ENCODE measurements at regions not wholly inside any gene's neighbourhood (a gene's known extent, or its start where the extent isn't known, plus 50 kb on each side); places are given as distances from the start of the nearest gene placed in this dataset.
A peak's percentile ranks its signal among the peaks of the same experiment; 100 is the strongest.

DNA sequence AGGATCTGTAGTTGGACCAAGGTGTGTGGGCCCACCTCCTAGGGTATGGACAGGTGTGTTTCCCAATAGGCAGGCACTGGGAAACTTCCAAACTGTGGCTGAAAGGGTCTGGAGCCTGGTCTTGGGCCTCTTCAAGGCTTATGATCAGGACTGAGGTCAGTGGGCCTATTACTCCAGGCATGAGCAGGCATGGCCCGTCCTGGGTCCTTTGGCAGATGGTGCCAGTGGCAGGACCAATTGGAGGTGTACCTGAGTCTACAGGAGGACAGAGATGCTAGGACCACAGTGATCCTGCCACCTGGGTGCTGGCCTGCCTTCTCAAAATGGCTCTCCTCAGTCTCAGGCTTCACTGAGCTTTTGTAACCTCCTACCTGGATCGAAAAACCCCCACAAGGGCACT is 95.4 kb downstream of the RAB18 start:
- DNase-seq (ENCODE audit: low read depth) = no peak

DNA sequence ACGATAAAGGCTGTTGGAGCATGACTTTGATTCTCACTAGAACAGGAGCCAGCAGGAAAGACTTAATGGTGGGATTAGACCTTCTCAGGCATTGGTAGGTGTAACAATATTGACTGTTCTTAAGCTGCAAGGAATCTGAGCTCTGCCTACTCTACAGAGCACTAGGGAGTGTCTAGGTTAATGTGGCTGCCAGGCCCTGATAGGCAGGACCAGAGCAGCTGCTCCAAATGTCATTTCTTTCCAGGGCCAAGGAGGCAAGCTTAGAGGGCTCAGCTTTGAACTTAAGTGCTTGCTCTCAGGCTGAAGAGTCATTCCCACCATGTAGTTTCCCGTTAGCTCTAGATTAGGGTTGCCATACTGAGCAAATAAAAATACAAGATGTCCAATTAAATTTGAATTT is 96.8 kb downstream of the RAB18 start:
- no peak for DNase-seq (ENCODE audit: low read depth)

DNA sequence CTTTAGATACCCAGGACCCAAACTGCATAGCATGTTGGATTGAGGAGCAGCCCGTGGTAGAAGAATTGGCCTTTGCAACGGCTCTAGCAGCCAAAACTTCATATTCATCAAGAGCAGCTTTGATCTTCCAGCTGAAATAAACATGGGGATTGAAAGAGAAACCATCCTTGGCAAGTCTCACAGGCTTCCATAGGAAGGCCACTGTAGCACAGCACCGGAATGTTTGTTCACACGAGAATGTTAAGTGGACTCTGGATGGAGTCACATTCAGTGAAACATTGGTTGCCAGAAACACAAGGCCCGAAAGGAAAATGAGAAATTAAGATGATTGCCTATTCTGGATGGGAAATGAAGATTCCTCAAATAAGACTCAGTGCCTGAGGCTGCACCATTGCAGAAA is 97.4 kb downstream of the RAB18 start:
- DNase-seq (ENCODE audit: low read depth) = no peak

DNA sequence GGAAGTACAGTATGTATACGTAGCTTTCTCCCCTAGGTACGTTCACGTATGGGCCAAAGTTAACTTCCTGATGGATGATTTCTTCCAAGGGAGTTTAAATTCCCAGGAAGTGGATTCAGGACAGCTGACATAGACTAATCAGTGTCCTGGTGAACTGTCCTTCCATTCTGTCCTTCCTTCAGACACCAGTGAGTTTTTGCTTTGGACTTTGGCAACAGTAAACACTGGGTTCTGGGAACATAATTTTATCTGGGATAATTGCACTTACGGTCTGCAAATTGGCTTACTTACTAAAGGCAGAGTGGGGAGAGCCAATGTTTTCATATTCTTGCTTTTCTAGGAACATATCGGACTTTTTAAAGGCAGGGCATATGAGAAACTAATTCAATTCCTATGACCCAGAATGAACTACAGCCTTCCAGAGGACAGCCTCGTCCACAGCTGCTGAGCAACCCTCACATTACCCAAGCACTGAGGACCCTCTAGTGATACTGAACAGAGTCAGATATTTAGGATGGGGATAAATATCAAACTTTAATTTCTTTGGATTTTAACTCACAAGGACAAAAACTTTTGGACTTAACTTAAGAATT is 97.9 kb downstream of the RAB18 start:
- no peak for DNase-seq (ENCODE audit: low read depth)

DNA sequence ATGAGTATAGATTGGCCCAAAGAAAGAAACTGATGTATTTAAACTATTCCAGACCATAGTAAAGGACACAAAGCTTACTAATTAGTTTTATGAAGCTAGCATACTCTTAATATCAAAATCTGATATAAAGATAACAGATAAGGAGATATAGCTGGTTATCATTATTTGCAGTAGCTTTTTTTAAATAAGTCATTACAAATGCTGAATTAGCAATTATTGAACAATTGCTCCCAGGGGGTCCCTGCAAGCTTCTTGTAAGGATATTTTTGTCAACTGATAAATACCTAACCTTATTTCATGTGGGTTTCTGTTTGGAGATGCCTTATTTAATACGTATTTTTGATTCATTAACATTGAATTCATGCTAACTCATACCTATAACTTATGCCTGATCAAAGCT is 99.0 kb downstream of the RAB18 start:
- no peak for DNase-seq (ENCODE audit: low read depth)

DNA sequence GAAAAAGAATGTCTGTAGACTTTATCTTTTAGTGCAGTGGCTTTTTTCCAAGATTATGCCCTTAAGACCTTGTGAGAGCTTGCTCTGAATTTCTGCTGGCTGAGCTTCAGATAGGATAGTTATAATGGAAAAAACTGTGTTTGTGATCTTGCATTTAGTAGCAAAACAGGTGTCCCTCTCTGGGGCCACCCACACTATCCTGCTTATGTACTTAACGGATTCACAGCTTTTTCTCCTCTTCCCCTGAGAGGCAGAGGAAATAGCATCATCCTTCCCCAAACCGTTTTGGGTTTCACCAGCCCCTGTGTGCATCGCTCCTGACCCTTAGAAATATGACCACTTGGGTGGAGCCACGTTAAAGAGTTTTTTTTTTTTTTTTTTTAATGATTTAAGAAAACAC is 101.2 kb downstream of the RAB18 start:
- no peak for DNase-seq (ENCODE audit: low read depth)

DNA sequence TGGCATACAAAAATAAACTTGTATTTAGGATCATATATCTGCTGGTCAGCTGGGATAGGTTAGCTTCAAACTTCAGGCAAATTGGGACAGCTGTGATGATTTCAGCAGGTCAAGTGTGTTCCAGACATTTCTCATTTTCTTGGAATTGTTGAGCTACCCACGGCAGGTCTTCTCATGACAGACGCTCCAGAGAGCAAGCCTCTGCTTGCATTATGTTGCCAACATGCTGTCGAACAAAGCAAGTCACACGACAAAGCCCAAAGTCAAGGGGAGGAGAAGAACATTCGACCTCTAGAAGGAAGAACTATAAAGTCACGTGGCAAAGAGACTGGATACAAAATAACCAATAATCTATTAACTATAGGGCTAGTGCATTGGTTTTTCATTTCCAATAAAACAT is 103.5 kb downstream of the RAB18 start:
- DNase-seq (ENCODE audit: low read depth) = no peak

DNA sequence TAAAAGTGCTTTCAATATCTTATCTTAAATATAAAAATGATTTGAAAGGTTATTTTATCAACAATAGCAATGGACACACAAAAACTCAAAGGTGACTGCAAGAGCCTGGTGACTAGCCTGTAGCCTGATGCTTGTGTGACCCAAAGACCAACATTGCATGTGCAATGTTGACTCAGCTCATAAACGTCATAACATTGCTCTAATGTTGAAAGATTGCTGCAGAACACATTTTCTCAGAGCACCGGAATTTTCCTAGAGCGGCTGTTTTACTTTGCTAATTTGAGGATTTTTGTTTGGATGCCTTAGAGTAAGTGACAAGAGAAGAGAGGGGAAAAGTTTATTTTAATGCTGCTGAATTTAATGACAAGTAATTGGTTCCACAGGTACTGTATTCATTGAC is 107.1 kb downstream of the RAB18 start:
- DNase-seq (ENCODE audit: low read depth) = no peak

DNA sequence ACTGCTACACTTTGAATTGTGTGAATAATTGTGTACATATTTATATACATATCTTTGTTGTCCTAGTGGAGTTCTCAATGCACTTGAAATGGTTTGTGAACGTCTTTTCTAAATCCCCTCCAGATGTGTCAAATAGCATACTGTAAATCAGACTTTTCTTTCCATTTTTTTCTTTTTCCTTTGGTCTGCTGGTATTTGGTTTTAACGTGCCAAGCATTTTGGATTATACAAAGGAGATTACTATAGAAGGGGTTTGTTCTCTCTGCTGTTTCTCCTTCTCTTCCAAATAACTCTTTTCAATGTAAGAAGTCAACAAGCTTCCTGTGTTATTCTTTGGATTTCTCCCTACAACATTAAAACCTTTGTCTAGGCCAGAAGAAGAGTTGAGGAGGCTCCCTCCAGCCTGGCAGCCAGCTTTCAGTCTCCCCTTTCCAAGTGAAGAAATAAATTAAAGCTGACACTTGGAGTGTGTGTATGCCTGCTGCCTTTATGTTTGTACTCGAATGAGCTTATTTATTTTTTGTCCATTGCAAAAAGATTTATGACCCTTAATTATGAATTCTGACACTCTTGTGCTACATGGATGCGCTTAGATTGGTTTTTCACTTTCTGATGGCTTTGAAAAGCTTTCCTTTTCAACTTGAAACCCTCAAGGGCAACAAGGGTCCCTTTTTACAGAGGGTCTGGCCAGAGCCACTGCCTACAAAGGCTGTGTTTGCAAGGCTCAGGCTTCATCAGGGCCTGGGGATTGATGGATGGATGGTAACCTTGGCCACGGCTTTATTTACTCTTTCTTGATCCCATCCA is 107.8 kb downstream of the RAB18 start:
- DNase-seq (ENCODE audit: low read depth) = no peak

DNA sequence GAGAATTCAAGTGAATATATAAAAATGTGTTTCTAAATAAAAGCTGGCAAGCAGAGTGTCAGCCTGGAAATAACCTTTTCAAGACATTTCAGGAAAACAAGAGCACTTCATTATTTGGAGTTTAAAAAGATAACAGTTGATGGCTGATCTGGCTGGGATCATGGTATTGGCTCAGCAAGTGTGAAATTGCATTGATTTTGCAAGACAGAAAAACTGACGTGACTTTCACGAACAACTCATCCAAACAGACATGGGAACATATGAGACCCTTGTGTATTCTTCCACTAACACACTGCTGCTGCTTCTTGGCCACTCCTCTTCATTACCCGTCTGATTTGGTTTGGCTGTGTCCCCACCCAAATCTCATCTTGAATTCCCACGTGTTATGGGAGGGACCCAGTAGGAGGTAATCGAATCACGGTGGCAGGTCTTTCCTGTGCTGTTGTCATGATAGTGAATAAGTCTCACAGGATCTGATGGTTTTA is 108.5 kb downstream of the RAB18 start:
- DNase-seq (ENCODE audit: low read depth) = no peak

DNA sequence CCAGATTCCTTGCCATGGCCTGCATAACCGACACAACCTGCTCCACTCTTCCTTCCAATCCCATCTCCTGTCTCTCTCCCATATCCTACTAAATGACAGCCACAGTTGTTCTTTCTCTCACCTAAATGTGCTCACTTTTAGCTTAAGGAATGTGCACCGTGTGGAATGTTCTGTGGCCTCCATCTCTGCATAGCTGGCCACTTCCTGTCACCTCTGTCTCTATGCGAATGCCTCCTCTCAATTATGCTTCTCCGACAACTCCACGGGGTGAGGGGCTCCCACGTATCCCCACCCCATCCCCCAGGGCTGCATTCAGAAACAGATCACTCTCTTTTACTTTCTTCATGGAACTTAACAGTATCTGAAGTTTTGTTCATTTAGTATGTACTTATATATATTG is 110.7 kb downstream of the RAB18 start:
- DNase-seq (ENCODE audit: low read depth) = no peak

DNA sequence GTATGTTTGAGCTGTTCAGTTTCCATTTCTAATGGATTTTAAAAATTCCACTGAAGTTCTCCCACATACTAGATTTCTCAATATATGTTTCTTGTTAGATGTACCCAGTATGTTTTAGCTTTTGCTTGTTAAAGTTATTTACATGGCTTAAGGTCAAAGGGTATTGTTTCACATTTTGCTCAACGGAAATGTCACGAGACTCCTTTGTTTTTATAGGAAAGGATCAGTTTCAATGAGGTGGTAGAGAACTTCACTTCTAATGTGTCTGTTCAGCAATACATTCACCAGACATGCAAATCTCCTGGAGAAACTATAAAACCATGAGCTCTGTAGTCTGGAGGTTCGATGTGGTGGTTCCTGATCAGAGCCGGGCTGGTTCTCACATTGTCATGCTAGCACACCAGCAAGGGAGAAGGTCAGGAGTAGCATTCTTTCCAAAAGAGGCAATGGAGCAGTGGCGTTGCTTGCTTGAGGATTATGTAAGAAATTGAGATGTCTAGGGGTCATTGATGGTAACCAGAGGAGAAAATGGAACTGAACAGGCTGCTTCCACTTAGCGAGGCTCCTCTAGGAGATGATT is 114.0 kb downstream of the RAB18 start:
- DNase-seq (ENCODE audit: low read depth) = no peak

DNA sequence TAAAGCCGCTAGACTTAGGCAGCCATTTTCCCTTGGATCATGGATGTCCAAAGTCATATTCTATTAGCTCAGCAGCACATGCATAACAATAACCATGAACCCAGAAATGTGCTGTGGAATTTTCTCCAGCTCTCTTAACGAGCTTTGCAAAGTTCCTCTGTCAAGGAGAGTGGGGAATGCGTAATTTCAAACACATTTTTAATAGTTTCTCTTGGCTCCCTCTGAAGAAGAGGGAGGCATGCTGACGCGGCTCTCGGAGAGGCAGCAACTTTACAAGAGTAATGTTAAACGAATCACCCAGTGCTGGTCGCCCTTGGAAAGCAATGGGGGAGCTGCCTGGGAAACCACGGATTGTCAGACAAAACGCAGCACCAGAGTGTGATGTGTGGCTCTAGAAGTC is 114.8 kb downstream of the RAB18 start:
- no peak for DNase-seq (ENCODE audit: low read depth)

DNA sequence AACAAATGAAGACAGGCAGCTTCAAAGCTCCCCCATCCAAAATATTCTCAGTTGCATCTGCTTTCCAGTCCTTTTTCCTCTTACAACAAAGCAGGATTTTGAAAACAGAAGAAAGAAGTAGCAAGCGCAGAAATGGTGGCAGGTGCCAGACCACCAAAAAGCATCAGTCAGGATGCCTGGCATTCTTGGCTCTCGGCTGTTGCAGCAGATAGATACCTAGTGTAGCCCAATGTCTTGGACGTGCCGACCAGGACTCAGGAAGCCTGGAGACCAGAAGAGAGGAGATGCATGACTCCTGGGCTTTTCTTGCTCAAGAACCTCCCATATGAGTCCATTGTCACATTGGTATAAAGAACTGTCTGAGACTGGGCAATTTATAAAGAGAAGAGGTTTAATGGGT is 115.2 kb downstream of the RAB18 start:
- no peak for DNase-seq (ENCODE audit: low read depth)

DNA sequence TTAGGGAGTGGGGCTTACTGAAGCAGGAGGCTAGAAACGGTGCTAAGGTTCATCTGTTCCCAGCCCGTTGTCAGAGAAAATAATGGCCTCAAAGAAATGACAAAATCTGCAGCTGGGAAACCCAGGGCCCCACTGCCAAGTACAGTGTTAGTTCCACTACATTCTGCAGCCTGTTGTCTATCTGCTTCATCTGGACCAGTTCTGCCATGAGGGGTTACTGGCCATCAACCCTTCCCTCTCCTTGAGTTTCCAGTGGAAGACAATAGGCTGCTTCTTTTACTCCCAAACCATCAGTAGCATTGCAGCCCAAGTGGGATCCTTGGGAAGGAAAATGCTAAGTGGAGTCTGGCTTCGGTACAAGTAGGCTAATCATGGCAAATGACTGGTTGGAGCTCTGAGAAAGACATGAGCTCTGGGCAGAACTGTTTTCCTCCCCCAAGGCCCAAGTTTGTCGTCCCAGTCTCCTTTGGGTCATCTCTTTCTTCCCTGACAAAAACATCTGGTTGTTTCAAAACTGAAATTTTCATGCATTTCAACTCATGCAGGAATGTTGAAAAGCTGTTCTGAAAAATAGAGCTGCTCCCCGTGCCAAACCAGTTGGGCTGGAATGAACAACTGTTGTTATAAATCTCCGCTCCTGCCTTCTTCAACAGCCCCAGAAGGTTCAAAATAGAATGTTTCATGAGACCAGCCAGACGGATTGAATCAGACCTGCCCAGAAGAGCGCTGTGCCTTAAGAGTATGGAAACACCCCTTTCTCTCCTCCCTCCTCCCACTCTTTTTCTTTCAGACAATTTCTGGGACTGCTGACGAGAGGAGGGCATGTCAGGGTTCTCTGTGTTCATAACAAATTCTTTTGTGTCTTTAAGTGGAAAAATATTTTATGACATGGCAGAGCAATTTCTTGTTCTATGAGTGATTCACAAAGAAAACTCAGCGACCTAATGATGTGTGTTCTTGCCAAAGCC is 116.6 kb downstream of the RAB18 start:
- DNase-seq (ENCODE audit: low read depth) = peak; percentile 27

DNA sequence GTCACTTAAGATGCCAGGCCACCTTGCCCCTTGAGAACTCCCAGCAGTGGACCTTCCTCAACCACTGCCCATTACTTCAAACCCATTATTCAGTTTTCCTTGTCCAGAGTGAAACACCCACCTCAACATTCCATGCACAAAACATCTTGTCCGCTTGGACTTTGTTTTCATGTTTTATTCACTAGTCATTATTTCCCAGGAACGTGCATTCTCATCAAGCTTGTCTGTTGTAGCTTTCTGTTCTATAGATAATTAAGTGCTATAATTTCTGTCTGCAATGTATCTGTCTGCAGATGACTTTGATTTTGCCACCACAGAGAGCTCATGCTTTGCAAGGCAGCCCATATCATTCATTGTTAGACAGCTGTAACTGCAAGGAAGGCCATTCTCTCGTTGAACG is 117.4 kb downstream of the RAB18 start:
- DNase-seq (ENCODE audit: low read depth) = no peak

DNA sequence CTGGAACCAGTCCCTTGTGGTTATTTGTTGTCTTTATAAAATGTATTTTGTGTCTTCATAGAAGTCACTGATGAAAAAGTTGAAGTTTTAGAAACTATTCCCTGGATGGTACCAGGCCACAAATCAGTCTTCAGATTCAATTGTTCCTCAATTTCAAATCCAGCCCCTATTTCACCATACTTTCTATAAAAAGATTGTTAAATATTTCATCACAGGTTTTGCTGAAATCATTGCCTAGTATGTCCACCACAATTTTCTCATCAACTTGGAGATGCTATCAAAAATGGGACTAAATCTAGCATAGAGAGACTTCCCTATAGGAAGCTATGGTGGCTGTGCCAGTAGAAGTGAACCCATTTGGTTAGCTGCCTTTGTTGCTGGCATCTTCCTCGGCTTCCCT is 118.5 kb downstream of the RAB18 start:
- no peak for DNase-seq (ENCODE audit: low read depth)
